NCI-H1417 (cell line): ENCODE measurements at regions not wholly inside any gene's neighbourhood (a gene's known extent, or its start where the extent isn't known, plus 50 kb on each side); places are given as distances from the start of the nearest gene placed in this dataset.
A peak's percentile ranks its signal among the peaks of the same experiment; 100 is the strongest.

ENCODE experiments used
- DNase-seq, 3 experiments: peaks; one replicate each; lab custom pipeline; 2025; lab: John Stamatoyannopoulos, UW

DNA sequence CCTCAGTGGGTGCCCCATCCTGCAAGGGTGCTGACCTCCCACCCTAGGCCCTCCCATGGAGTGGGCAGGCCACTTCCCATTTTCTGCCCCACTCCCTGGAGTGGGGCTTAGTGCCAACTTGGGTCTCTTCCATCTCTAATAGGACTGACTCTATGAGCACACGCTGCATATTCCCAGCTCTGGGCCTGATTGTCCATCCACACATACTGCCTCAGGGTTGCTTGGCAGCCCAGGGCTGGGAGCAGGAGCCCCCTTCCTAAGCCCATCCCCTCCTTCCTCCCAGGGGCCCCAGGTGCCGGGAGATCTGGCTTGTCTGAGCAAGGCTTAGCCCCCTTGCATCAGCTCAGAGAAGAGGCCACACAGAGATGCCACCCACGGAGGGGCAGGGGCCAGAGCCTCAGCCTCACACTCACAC is 55.1 kb downstream of the PJA1 start:
- no peak for DNase-seq

GRCh38 chrX:69109706-69110105 is 55.5 kb downstream of the PJA1 start:
- no peak for DNase-seq

- DNase-seq = no peak
These were observed 56.1 kb downstream of the PJA1 start for GRCh38 chrX:69109036-69109663.

DNA sequence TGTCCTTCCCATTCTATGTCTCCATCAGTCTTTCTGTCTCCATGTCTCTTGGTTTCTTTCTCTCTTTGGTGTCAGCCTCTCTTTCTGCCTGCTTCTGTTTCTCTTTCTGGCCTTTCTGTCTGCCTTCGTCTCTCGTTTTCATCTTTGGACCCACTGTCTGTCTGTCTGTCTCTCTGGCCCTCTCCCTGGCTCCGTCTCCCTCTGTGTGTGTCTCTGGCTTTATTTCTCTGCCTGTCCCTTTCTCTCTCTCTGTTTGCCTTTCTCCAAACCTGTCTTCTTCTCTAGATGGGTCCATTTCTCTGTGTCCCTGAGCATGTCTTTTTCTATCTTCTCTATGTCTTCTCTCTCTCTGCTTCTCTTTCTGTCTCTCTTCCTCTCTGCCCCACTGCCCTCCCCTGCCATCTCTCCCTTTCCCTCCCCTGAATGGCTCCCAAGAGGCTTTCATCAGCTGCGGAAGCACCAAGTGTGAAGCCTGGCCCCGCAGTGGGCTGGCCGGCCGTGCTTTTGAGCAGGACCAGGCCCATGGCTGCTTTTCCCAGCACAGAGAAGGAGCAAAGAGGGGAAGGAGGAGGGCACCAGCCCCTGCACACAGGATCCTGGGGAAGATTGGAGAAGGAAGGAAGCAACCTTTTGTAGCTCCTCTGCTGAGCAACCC is 57.4 kb downstream of the PJA1 start:
- no peak for DNase-seq

DNA sequence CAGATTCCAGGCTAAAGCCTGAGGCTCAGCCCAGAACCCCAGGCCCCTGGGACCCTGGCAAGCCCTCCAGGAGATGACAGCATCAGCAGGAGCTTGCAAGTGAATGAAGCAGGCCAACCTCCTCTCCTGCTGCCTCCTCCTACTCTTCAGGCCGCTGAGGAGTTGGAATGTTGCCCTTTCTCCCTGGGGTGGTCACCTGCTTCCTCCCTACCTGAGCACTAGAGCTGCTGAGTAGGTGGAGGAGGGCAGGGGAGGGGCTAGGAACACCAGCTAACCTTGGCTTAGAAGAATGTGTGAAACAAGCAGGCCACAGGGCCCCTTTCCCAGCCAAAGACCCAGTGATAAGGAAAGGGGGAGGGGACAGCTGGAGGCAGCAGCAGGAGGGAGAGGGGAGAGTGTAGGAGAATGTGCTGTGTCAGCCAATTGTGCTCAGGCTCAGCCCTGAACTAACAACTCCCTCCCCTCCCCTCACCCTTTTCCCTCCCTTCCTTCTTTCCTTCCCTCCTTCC is 58.0 kb downstream of the PJA1 start:
- no peak for DNase-seq

GRCh38 chrX:69104756-69105434 is 60.4 kb downstream of the PJA1 start:
- DNase-seq = no peak

GRCh38 chrX:69103539-69103938 is 61.7 kb downstream of the PJA1 start:
- DNase-seq = no peak

- no peak for DNase-seq
These were observed 62.5 kb downstream of the PJA1 start for GRCh38 chrX:69102612-69103194.

DNA sequence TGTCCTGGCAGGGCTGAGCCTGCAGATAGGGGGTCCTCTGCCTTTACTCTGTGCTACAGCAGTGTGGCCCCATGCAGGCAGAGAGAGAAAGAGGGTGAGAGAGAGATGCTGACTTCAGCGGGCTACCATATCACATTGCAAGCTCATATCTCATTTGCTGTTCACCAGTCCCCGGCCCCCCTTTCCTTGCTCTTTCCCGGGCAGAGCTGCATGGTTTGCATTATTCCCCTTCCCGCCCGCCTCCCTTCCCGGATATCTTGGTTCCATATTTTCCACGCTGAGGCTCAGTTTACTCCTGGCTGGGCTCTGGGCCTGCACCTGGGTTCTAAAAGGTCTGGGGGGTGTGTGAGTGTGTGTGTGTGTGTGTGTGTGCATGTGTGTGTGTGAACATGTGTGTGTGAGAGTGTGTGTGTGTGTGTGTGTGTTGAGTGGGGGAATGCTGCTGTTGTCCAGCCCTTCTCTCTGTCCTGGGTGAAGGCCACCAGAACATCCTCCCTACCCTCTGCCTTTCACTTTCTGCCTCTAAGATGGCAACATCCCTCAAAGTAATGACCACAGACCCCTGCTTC is 63.5 kb downstream of the PJA1 start:
- DNase-seq = no peak

GRCh38 chrX:69100478-69100877 is 64.8 kb downstream of the PJA1 start:
- no peak for DNase-seq

GRCh38 chrX:69097451-69098236 is 67.6 kb downstream of the PJA1 start:
- no peak for DNase-seq

DNA sequence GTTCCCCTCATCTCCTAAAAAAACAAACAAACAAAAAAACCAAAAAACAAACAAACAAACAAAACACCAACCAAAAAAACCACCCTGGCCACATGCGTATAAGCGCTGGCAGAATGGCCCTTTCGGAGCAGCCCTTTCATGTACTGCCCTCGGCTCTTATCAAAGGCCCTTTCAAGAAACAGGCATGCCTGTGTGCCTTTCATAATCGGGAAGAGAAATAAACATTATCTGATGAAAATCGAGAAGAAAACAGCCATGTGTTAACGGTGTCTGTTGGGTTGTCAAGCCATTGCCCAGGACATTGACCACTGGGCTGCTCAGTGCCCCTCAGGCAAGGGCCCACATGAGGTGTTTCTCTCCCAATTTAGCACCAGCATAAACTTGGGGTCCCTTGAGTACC is 68.3 kb downstream of the PJA1 start:
- DNase-seq = no peak

GRCh38 chrX:69094977-69095669 is 70.1 kb downstream of the PJA1 start:
- DNase-seq = no peak

DNA sequence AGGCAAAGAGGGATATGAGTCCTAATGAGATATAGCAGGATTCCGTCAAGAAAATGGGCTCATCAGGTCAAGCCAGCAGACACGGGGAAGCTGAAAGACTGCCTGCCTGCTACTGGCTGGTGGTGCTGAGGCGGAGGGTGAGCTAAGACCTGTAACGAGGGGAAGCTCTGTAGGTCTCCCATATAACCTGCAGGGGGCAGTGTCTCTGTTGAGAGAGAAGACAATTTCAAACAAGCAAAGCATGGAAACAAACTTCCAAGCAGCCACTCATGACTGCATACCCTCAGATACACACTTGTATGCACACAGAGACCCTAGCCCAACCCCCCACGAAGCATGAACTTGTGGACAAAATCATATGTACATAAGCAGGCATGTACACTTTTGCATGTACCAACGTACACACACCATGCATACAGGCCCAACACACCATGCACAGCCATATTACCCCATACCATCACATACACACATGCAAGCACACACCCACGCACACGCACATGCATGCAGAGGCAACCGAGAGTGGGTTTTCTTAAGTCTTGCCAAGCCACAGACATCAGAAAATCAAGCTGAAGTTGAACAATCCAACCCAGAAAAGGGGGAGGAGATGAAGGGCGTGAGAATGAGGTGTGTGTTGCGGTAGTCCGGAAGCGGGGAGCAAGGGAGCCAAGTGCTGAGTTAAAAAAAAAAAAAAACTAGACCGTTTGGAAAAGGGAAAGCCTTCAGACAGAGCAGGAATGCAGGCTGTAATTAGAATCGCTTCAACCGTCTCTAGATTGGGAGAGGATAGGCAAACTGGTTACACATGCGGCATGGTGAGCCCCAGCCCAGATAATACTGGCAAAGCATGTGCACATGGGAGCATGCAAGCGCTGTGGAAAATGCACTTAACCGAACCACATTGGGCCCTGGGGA is 71.0 kb downstream of the PJA1 start:
- DNase-seq = peak; percentile 9 to 34 (median 11)

DNA sequence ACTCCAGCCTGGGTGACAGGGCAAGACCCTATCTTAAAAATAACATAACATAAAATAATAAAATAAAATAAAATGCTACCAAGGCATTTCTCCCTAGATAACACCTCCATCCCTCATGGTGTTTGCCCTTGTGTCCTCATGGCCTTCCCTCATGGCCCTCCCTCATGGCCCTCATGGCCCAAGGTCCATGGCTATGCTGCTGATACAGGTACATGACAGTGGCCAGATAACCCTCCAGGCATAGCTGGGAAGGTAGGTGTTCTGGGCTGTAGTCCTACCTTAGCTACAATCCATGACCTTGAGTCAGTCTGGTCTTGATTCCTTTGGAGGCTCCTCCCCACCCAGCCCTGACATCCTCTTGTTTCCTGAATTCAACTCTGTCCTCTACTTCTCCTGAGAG is 75.2 kb downstream of the PJA1 start:
- no peak for DNase-seq

DNA sequence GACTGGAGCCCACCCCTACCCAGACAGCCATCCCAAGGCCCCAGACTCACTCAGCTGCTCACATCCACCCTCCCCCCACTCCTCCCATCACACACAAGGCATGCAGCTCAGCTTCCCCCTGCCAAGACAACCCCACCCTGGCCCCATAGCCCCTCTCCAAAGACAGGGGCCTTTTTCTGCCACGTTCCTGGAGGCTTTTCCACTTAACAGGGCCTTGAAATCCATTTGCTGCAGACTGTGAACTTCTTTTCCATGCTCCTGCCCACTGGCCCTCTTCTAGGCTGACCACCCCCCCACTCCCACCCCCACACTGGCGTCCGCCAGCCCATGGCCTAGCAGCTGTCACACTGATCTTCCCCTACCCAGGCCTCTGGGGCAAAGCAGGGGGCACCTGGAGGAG is 76.0 kb downstream of the PJA1 start:
- DNase-seq = no peak

GRCh38 chrX:69088171-69088938 is 76.9 kb downstream of the PJA1 start:
- no peak for DNase-seq

DNA sequence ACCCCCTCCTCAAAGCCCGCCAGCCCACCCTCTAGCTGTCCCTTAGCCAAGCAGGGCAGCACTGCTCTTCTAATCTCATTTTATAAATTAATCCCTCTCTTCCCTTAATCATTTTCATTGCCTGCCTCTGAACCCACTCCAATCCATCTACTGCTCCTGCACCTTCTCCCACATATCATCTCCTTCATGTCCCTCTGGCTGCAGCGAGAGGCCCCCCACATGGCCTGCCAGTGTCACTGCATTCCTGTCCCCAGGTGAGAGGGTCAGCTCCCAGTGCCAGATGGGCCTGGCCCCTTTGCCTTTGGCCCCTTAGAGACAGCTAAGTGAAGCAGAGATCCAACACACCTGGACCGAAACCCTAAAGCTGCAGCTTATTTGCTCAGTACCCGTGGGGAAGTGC is 79.4 kb downstream of the PJA1 start:
- no peak for DNase-seq

DNA sequence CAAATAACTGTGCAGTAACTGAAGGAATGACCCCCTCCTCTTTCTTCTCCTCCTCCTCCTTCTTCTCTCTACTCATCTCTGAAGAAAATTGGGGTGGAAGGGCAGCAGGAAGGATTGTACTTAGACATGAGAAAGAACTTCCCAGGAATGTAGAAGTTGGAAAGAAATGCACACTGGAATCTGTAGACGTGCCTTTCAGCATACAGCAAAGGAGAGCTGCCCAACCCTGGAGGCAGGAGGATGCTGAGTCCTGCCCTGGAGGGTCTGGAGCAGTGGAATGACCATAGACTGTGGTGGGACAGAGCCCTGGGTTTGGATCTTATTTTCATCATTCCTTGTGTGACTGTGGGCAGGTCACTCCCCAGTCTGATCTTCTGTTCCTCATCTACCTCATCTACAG is 80.1 kb downstream of the PJA1 start:
- DNase-seq = no peak
